Motor neuron (in vitro differentiated cells): ENCODE measurements at regions not wholly inside any gene's neighbourhood (a gene's known extent, or its start where the extent isn't known, plus 50 kb on each side); places are given as distances from the start of the nearest gene placed in this dataset.
"Not testable (repeated sequence)": the region's sequence is repeated elsewhere in the genome, so short reads cannot be mapped to it uniquely, and the experiment has no call there.

Experiments
- ATAC-seq, 8 experiments: fragments of 200-7000 bp; cut with Tn5 transposase; replicated peaks in 6 of 8; 2 replicates each; pipeline ENCODE4 v1.8.0; 2021; ENCODE audit warnings: mild to moderate bottlenecking in 8 of 8, moderate library complexity in 8 of 8
- H3K27ac ChIP-seq, 2 donors: fragments of 250-450 bp; sonication (Bioruptor Pico); 2 replicates each; pipeline ENCODE4 v1.9.0; 2021; ENCODE audit warnings: antibody characterized with exemption in 2 of 2, mild to moderate bottlenecking in 2 of 2, moderate library complexity in 1 of 2
- H3K4me1 ChIP-seq, 2 donors: fragments of 250-450 bp; sonication (Bioruptor Pico); replicated peaks in 1 of 2; 2 replicates each; pipeline ENCODE4 v1.6.1; 2021; ENCODE audit warnings: antibody characterized with exemption in 2 of 2, mild to moderate bottlenecking in 2 of 2, moderate library complexity in 1 of 2
- H3K4me3 ChIP-seq, 5 donors: fragments of 250-450 bp; sonication (Bioruptor Pico); 2 replicates each; pipeline ENCODE4 v1.9.0; 2021; ENCODE audit warnings: antibody characterized with exemption in 5 of 5, mild to moderate bottlenecking in 5 of 5, moderate library complexity in 4 of 5
- WGBS, 10 experiments: fragments of 450-650 bp; shearing (Covaris generic); methylation state at CpG; one replicate each; pipeline ENCODE4 v1.0.0; 2022; 5-methylcytosine and 5-hydroxymethylcytosine counted together
- in situ Hi-C, 9 experiments: fragments of 400-800 bp; cut with MboI; loops; one replicate each; pipeline ENCODE4 v1.15.0; 2021; ENCODE audit warnings: low sequenced_read_pairs in 9 of 9, low pct_unique_long_range_greater_than_20kb in 2 of 9; ENCODE audit not compliant: unreplicated experiment in 9 of 9

GRCh38 chr2:223294756-223295155, 242.8 kb downstream of the KCNE4 start:
- in situ Hi-C loops = no loop called here
- no peak overlapping the region for H3K27ac ChIP-seq
- no peak for ATAC-seq
- H3K4me1 ChIP-seq = peaks cover 0 to 10% of the 10 kb centered on the region in 2 donors
- no peak overlapping the region for H3K4me3 ChIP-seq

- in situ Hi-C loops = no loop called here
- peak in 7 of 8 experiments; percentile 59 to 95 (median 80) for ATAC-seq
- Histone ChIP-seq H3K27ac (no peak overlapping the region), H3K4me3 (no peak overlapping the region), H3K4me1 (peaks cover 0 to 10% of the 10 kb centered on the region in 2 donors)
Measured at GRCh38 chr2:223297788-223298187, 245.8 kb downstream of the KCNE4 start.

- 14 to 71% (median 50%) methylated on average over 1 to 3 of the region's 4 CpGs; no CpG with 5 or more reads in 2 of the 10 experiments for WGBS, 10 experiments
- in situ Hi-C loops = not testable (repeated sequence)
Measured at GRCh38 chr2:223298329-223298728, 246.3 kb downstream of the KCNE4 start.

GRCh38 chr2:223300326-223300725, 248.3 kb downstream of the KCNE4 start:
- peaks cover 0 to 10% of the 10 kb centered on the region in 2 donors for H3K4me1 ChIP-seq
- WGBS, 10 experiments = 60 to 100% (median 81%) methylated on average over 1 to 4 of the region's 4 CpGs; no CpG with 5 or more reads in 4 of the 10 experiments
- H3K4me3 ChIP-seq = no peak overlapping the region
- no peak for ATAC-seq
- no peak overlapping the region for H3K27ac ChIP-seq
- in situ Hi-C loops = no loop called here

More at GRCh38 chr2:223298329-223298728, 246.3 kb downstream of the KCNE4 start:
- not testable (repeated sequence) for H3K4me3 ChIP-seq, H3K27ac ChIP-seq, ATAC-seq
- peaks cover 0 to 10% of the 10 kb centered on the region in 2 donors for H3K4me1 ChIP-seq

- ATAC-seq = peak in 1 of 8 experiments; percentile 23
- WGBS, 10 experiments = 30 to 88% (median 80%) methylated on average over 1 to 3 of the region's 3 CpGs; no CpG with 5 or more reads in 4 of the 10 experiments
- H3K4me3 ChIP-seq = no peak overlapping the region
- H3K27ac ChIP-seq = no peak overlapping the region
- no peaks in the 10 kb centered on the region for H3K4me1 ChIP-seq
- in situ Hi-C loops = no loop called here
Measured at GRCh38 chr2:223306371-223306770, 254.4 kb downstream of the KCNE4 start.

GRCh38 chr2:223311889-223312680, 260.1 kb downstream of the KCNE4 start:
- H3K4me3 ChIP-seq = no peak overlapping the region
- no peak overlapping the region for H3K27ac ChIP-seq
- ATAC-seq = no peak
- WGBS, 10 experiments = 56 to 92% (median 77%) methylated on average over 4 to 11 of the region's 11 CpGs
- no peaks in the 10 kb centered on the region for H3K4me1 ChIP-seq
- in situ Hi-C loops = no loop called here

- H3K4me3 ChIP-seq = no peak overlapping the region
- no peak for ATAC-seq
- 0 to 100% (median 65%) methylated on average over 1 to 2 of the region's 2 CpGs; no CpG with 5 or more reads in 2 of the 10 experiments for WGBS, 10 experiments
- in situ Hi-C loops = no loop called here
- H3K4me1 ChIP-seq = no peaks in the 10 kb centered on the region
- no peak overlapping the region for H3K27ac ChIP-seq
Measured at GRCh38 chr2:223313101-223313500, 261.1 kb downstream of the KCNE4 start.

- ATAC-seq = no peak
- no peak overlapping the region for H3K27ac ChIP-seq
- no peaks in the 10 kb centered on the region for H3K4me1 ChIP-seq
- WGBS, 10 experiments = 20 to 100% (median 80%) methylated on average over 1 to 2 of the region's 2 CpGs; no CpG with 5 or more reads in 3 of the 10 experiments
- H3K4me3 ChIP-seq = no peak overlapping the region
- in situ Hi-C loops = no loop called here
Measured at GRCh38 chr2:223314811-223315210, 262.8 kb downstream of the KCNE4 start.

GRCh38 chr2:223315813-223316212, 263.8 kb downstream of the KCNE4 start:
- ATAC-seq = no peak
- no peaks in the 10 kb centered on the region for H3K4me1 ChIP-seq
- no peak overlapping the region for H3K4me3 ChIP-seq
- no peak overlapping the region for H3K27ac ChIP-seq
- WGBS, 10 experiments = 72 to 100% (median 100%) methylated on average over 1 to 3 of the region's 3 CpGs; no CpG with 5 or more reads in 5 of the 10 experiments
- in situ Hi-C loops = no loop called here

- WGBS, 10 experiments = 0 to 92% (median 71%) methylated on average over 1 to 4 of the region's 4 CpGs
Measured at GRCh38 chr2:223316342-223316741, 264.4 kb downstream of the KCNE4 start.

GRCh38 chr2:223319601-223320000, 267.6 kb downstream of the KCNE4 start:
- in situ Hi-C loops = no loop called here
- no peak for ATAC-seq

More at GRCh38 chr2:223316342-223316741, 264.4 kb downstream of the KCNE4 start:
- H3K4me3 ChIP-seq = no peak overlapping the region
- ATAC-seq = peak in 2 of 8 experiments; percentile 60 to 95
- no peak overlapping the region for H3K27ac ChIP-seq
- no peaks in the 10 kb centered on the region for H3K4me1 ChIP-seq
- in situ Hi-C loops = no loop called here

GRCh38 chr2:223324402-223324801, 272.4 kb downstream of the KCNE4 start:
- in situ Hi-C loops = no loop called here
- ATAC-seq = no peak

More at GRCh38 chr2:223319601-223320000, 267.6 kb downstream of the KCNE4 start:
- Histone ChIP-seq H3K4me3 (no peak overlapping the region), H3K4me1 (no peaks in the 10 kb centered on the region), H3K27ac (no peak overlapping the region)

GRCh38 chr2:223328578-223328977, 273.6 kb downstream of the SCG2 start:
- peaks cover 0 to 7% of the 10 kb centered on the region in 2 donors for H3K4me1 ChIP-seq
- H3K4me3 ChIP-seq = no peak overlapping the region
- no peak overlapping the region for H3K27ac ChIP-seq
- WGBS, 10 experiments = 50 to 100% (median 76%) methylated on average over 1 of the region's 1 CpG; no CpG with 5 or more reads in 4 of the 10 experiments
- in situ Hi-C loops = no loop called here
- ATAC-seq = no peak

More at GRCh38 chr2:223324402-223324801, 272.4 kb downstream of the KCNE4 start:
- Histone ChIP-seq H3K4me1 (no peaks in the 10 kb centered on the region), H3K27ac (no peak overlapping the region), H3K4me3 (no peak overlapping the region)
- 20 to 100% (median 86%) methylated on average over 1 to 5 of the region's 5 CpGs; no CpG with 5 or more reads in 1 of the 10 experiments for WGBS, 10 experiments

- in situ Hi-C loops, H3K27ac ChIP-seq, H3K4me1 ChIP-seq, H3K4me3 ChIP-seq: not testable (repeated sequence)
- WGBS, 10 experiments = 20 to 100% (median 60%) methylated on average over 1 to 3 of the region's 7 CpGs; no CpG with 5 or more reads in 2 of the 10 experiments
- ATAC-seq = peak in 5 of 8 experiments; percentile 33 to 78 (median 64)
Measured at GRCh38 chr2:223330747-223331146, 271.4 kb downstream of the SCG2 start.
